ENCODE measurements at regions not wholly inside any gene's neighbourhood (a gene's known extent, or its start where the extent isn't known, plus 50 kb on each side); places are given as distances from the start of the nearest gene placed in this dataset.

GRCh38 chrX:45497290-45497689, 296.6 kb upstream of the DIPK2B start (continued):
- no peak for TF ChIP-seq ZBTB11 (tag by site-specific recombination; conservative IDR thresholded peaks at IDR 0.05; ENCODE audit: low read depth)
- TF ChIP-seq ZNF37A (tag by site-specific recombination; IDR thresholded peaks at IDR 0.05), result no peak
- TF ChIP-seq KLF8 (tag by site-specific recombination; IDR thresholded peaks at IDR 0.05), result no peak

- H3K27ac ChIP-seq (ENCODE audit: extremely low read depth, low read depth, low read length), result no peak overlapping the region
- POLR2A ChIA-PET, result no interaction called here
- TF ChIP-seq, protein P1, sequence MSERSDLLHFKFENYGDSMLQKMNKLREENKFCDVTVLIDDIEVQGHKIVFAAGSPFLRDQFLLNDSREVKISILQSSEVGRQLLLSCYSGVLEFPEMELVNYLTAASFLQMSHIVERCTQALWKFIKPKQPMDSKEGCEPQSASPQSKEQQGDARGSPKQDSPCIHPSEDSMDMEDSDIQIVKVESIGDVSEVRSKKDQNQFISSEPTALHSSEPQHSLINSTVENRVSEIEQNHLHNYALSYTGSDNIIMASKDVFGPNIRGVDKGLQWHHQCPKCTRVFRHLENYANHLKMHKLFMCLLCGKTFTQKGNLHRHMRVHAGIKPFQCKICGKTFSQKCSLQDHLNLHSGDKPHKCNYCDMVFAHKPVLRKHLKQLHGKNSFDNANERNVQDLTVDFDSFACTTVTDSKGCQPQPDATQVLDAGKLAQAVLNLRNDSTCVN (tag by site-specific recombination; optimal IDR thresholded peaks at IDR 0.05), result no peak
- no peak for TF ChIP-seq ZNF514 (tag by site-specific recombination; IDR thresholded peaks at IDR 0.05)
- no peak for TF ChIP-seq BCL11A (tag by site-specific recombination; IDR thresholded peaks at IDR 0.05; ENCODE audit: low read depth)
- no peak for TF ChIP-seq ZNF157 (tag by site-specific recombination; IDR thresholded peaks at IDR 0.05)
- TF ChIP-seq ZNF792 (tag by site-specific recombination; IDR thresholded peaks at IDR 0.05), result no peak
- no peak for TF ChIP-seq ZNF501 (tag by site-specific recombination; IDR thresholded peaks at IDR 0.05)
- TF ChIP-seq ZBTB49 (tag by site-specific recombination; IDR thresholded peaks at IDR 0.05; ENCODE audit: low read depth), result no peak
- no peak for TF ChIP-seq ZNF10 (tag by site-specific recombination; IDR thresholded peaks at IDR 0.05)
- no peak for TF ChIP-seq ZNF777 (tag by site-specific recombination; IDR thresholded peaks at IDR 0.05; ENCODE audit: borderline replicate concordance)
- TF ChIP-seq ZNF146 (tag by site-specific recombination; IDR thresholded peaks at IDR 0.05), result no peak
- TF ChIP-seq ZNF239 (tag by site-specific recombination; IDR thresholded peaks at IDR 0.05), result no peak
Measured at GRCh38 chrX:45485719-45486118, 285.0 kb upstream of the DIPK2B start.

GRCh38 chrX:45479835-45480422, 279.3 kb upstream of the DIPK2B start:
- TF ChIP-seq ZNF600 (tag by site-specific recombination; IDR thresholded peaks at IDR 0.05), result no peak
- TF ChIP-seq, protein P2, sequence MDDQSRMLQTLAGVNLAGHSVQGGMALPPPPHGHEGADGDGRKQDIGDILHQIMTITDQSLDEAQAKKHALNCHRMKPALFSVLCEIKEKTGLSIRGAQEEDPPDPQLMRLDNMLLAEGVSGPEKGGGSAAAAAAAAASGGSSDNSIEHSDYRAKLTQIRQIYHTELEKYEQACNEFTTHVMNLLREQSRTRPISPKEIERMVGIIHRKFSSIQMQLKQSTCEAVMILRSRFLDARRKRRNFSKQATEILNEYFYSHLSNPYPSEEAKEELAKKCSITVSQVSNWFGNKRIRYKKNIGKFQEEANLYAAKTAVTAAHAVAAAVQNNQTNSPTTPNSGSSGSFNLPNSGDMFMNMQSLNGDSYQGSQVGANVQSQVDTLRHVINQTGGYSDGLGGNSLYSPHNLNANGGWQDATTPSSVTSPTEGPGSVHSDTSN (CRISPR knock-in tag; IDR thresholded peaks at IDR 0.05), result no peak
- TF ChIP-seq, protein P3, sequence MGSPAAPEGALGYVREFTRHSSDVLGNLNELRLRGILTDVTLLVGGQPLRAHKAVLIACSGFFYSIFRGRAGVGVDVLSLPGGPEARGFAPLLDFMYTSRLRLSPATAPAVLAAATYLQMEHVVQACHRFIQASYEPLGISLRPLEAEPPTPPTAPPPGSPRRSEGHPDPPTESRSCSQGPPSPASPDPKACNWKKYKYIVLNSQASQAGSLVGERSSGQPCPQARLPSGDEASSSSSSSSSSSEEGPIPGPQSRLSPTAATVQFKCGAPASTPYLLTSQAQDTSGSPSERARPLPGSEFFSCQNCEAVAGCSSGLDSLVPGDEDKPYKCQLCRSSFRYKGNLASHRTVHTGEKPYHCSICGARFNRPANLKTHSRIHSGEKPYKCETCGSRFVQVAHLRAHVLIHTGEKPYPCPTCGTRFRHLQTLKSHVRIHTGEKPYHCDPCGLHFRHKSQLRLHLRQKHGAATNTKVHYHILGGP (tag by site-specific recombination; IDR thresholded peaks at IDR 0.05), result no peak
- no peak for TF ChIP-seq YY2 (tag by site-specific recombination; IDR thresholded peaks at IDR 0.05)
- no peak for TF ChIP-seq SCRT1 (tag by site-specific recombination; IDR thresholded peaks at IDR 0.05; ENCODE audit: borderline replicate concordance)
- no peak for TF ChIP-seq ZNF37A (tag by site-specific recombination; IDR thresholded peaks at IDR 0.05)
- no peak for TF ChIP-seq ZNF558 (tag by site-specific recombination; IDR thresholded peaks at IDR 0.05)
- Histone ChIP-seq H3K4me3 (ENCODE audit: low read depth, low read length) (no peak overlapping the region), H3K27ac (ENCODE audit: extremely low read depth, low read depth, low read length) (no peak overlapping the region), H3K4me1 (ENCODE audit: control insufficient read depth, insufficient read depth, low read length) (peaks cover 2% of the 10 kb centered on the region; the same call in 1 of the 2 replicates), H3K9me3 (ENCODE audit: control insufficient read depth, insufficient read depth, low read depth, low read length) (no peaks in the 10 kb centered on the region; the same call in none of the 2 replicates), H3K36me3 (ENCODE audit: control insufficient read depth in 2 of 2, insufficient read depth in 1 of 2, low read length in 2 of 2) (no peaks in the 10 kb centered on the region)
- POLR2A ChIA-PET, result interaction anchor here (0.6 kb wide), 1 partner anchor 28 kb away, joined by 5 read pairs; no protein-coding TSS in a partner anchor
- CTCF ChIA-PET, result interaction anchor here (0.7 kb wide), 1 partner anchor 323 kb away, joined by 3 read pairs; no protein-coding TSS in a partner anchor

More at GRCh38 chrX:45485719-45486118, 285.0 kb upstream of the DIPK2B start:
- Histone ChIP-seq H3K9me3 (ENCODE audit: control insufficient read depth, insufficient read depth, low read depth, low read length) (no peaks in the 10 kb centered on the region; the same call in 1 of the 2 replicates), H3K36me3 (ENCODE audit: control insufficient read depth in 2 of 2, insufficient read depth in 1 of 2, low read length in 2 of 2) (no peaks in the 10 kb centered on the region), H3K4me1 (ENCODE audit: control insufficient read depth, insufficient read depth, low read length) (no peaks in the 10 kb centered on the region), H3K4me3 (ENCODE audit: low read depth, low read length) (no peak overlapping the region)
- CTCF ChIA-PET, result no interaction called here

Data from HEK293 (cell line).